Natural killer cell treated with Interleukin-12 subunit alpha and Interleukin-12 subunit beta and Interleukin-15 and Interleukin-18, amount 100 ng/mL, for 72 hours (primary cell): ENCODE measurements at regions not wholly inside any gene's neighbourhood (a gene's known extent, or its start where the extent isn't known, plus 50 kb on each side); places are given as distances from the start of the nearest gene placed in this dataset.

Source experiments
- ATAC-seq, 2 donors: fragments of 150-1000 bp; cut with Tn5 transposase in 1 of 2; sonication (Bioruptor Pico), chemical (Tn5 transposase) in 1 of 2; 2 replicates each; pipeline ENCODE4 v1.10.0; 2021
- DNase-seq: peaks from one replicate; pipeline ENCODE4 v3.0.0; 2022; ENCODE audit warnings: low spot score
- H3K27ac Mint-ChIP-seq, 2 donors: 1 replicate in 1 of 2; 2 replicates in 1 of 2; pipeline ENCODE4 v1.8.0; 2022; ENCODE audit warnings: mixed read lengths in 2 of 2, mild to moderate bottlenecking in 1 of 2, moderate library complexity in 1 of 2
- H3K27me3 Mint-ChIP-seq, 2 donors: 1 replicate in 1 of 2; 2 replicates in 1 of 2; pipeline ENCODE4 v1.8.0; 2022; ENCODE audit warnings: mixed read lengths in 2 of 2
- H3K36me3 Mint-ChIP-seq: one replicate; pipeline ENCODE4 v1.8.0; 2022; ENCODE audit warnings: mixed read lengths
- H3K4me1 Mint-ChIP-seq, 2 donors: 1 replicate in 1 of 2; 2 replicates in 1 of 2; pipeline ENCODE4 v1.8.0; 2022; ENCODE audit warnings: low read depth in 2 of 2, mixed read lengths in 2 of 2, mild to moderate bottlenecking in 1 of 2
- H3K4me3 Mint-ChIP-seq: one replicate; pipeline ENCODE4 v1.8.0; 2022; ENCODE audit warnings: mixed read lengths
- H3K9me3 Mint-ChIP-seq: 2 replicates; pipeline ENCODE4 v1.8.0; 2022; ENCODE audit warnings: mixed read lengths

- no peaks in the 10 kb centered on the region for H3K4me1 Mint-ChIP-seq
- no peak overlapping the region for H3K4me3 Mint-ChIP-seq
- peaks cover 8% of the 10 kb centered on the region for H3K9me3 Mint-ChIP-seq
- no peaks in the 10 kb centered on the region for H3K27me3 Mint-ChIP-seq
- ATAC-seq (no peak), DNase-seq (no peak)
- no peak overlapping the region for H3K27ac Mint-ChIP-seq
- peaks cover 4% of the 10 kb centered on the region for H3K36me3 Mint-ChIP-seq
Observed at GRCh38 chr4:65195002-65195401, 475.3 kb downstream of the EPHA5 start.

GRCh38 chr4:65193985-65194384 is 476.3 kb downstream of the EPHA5 start:
- DNase-seq (no peak), ATAC-seq (no peak)
- Mint-ChIP-seq H3K27me3 (no peaks in the 10 kb centered on the region), H3K4me3 (no peak overlapping the region), H3K4me1 (no peaks in the 10 kb centered on the region), H3K27ac (no peak overlapping the region), H3K36me3 (peaks cover 4% of the 10 kb centered on the region), H3K9me3 (peaks cover 8% of the 10 kb centered on the region)

GRCh38 chr4:65190780-65191179 is 479.5 kb downstream of the EPHA5 start:
- no peak overlapping the region for H3K4me3 Mint-ChIP-seq
- no peaks in the 10 kb centered on the region for H3K4me1 Mint-ChIP-seq
- ATAC-seq (no peak), DNase-seq (no peak)
- H3K36me3 Mint-ChIP-seq: peaks cover 6% of the 10 kb centered on the region
- H3K9me3 Mint-ChIP-seq: peaks cover 3% of the 10 kb centered on the region
- no peaks in the 10 kb centered on the region for H3K27me3 Mint-ChIP-seq
- no peak overlapping the region for H3K27ac Mint-ChIP-seq

GRCh38 chr4:65175585-65175984 is 494.7 kb downstream of the EPHA5 start:
- Mint-ChIP-seq H3K4me1 (no peaks in the 10 kb centered on the region), H3K36me3 (peaks cover 13% of the 10 kb centered on the region), H3K27ac (no peak overlapping the region), H3K9me3 (peaks cover 6% of the 10 kb centered on the region), H3K27me3 (no peaks in the 10 kb centered on the region), H3K4me3 (no peak overlapping the region)
- DNase-seq (no peak), ATAC-seq (no peak)

- no peak overlapping the region for H3K27ac Mint-ChIP-seq
- peaks cover 10% of the 10 kb centered on the region for H3K9me3 Mint-ChIP-seq
- H3K36me3 Mint-ChIP-seq: peaks cover 9% of the 10 kb centered on the region
- H3K4me3 Mint-ChIP-seq: no peak overlapping the region
- no peaks in the 10 kb centered on the region for H3K4me1 Mint-ChIP-seq
- no peak for DNase-seq
- H3K27me3 Mint-ChIP-seq: no peaks in the 10 kb centered on the region
- no peak for ATAC-seq
Observed at GRCh38 chr4:65170768-65171514, 499.3 kb downstream of the EPHA5 start.

- Mint-ChIP-seq H3K27me3 (no peaks in the 10 kb centered on the region), H3K36me3 (no peaks in the 10 kb centered on the region), H3K4me3 (no peak overlapping the region), H3K27ac (no peak overlapping the region), H3K9me3 (peaks cover 7% of the 10 kb centered on the region), H3K4me1 (no peaks in the 10 kb centered on the region)
- no peak for DNase-seq
- no peak for ATAC-seq
Observed at GRCh38 chr4:65167719-65168118, 502.6 kb downstream of the EPHA5 start.

GRCh38 chr4:65152205-65152604 is 518.1 kb downstream of the EPHA5 start:
- H3K4me3 Mint-ChIP-seq: no peak overlapping the region
- H3K27me3 Mint-ChIP-seq: no peaks in the 10 kb centered on the region
- peaks cover 8% of the 10 kb centered on the region for H3K9me3 Mint-ChIP-seq
- DNase-seq (no peak), ATAC-seq (no peak)
- no peak overlapping the region for H3K27ac Mint-ChIP-seq
- peaks cover 5% of the 10 kb centered on the region for H3K36me3 Mint-ChIP-seq
- no peaks in the 10 kb centered on the region for H3K4me1 Mint-ChIP-seq

GRCh38 chr4:65139998-65140397 is 530.3 kb downstream of the EPHA5 start:
- DNase-seq (no peak), ATAC-seq (no peak)
- Mint-ChIP-seq H3K27me3 (no peaks in the 10 kb centered on the region), H3K4me1 (no peaks in the 10 kb centered on the region), H3K27ac (no peak overlapping the region), H3K36me3 (peaks cover 7% of the 10 kb centered on the region), H3K4me3 (no peak overlapping the region), H3K9me3 (peaks cover 24% of the 10 kb centered on the region)

- H3K27ac Mint-ChIP-seq: no peak overlapping the region
- ATAC-seq (no peak), DNase-seq (no peak)
- no peaks in the 10 kb centered on the region for H3K4me1 Mint-ChIP-seq
- peaks cover 14% of the 10 kb centered on the region for H3K9me3 Mint-ChIP-seq
- no peaks in the 10 kb centered on the region for H3K27me3 Mint-ChIP-seq
- H3K36me3 Mint-ChIP-seq: no peaks in the 10 kb centered on the region
- no peak overlapping the region for H3K4me3 Mint-ChIP-seq
Observed at GRCh38 chr4:65126200-65126599, 544.1 kb downstream of the EPHA5 start.

GRCh38 chr4:65120287-65120686 is 550.0 kb downstream of the EPHA5 start:
- H3K4me1 Mint-ChIP-seq: no peaks in the 10 kb centered on the region
- no peak overlapping the region for H3K27ac Mint-ChIP-seq
- H3K4me3 Mint-ChIP-seq: no peak overlapping the region
- DNase-seq (no peak), ATAC-seq (no peak)
- peaks cover 7% of the 10 kb centered on the region for H3K36me3 Mint-ChIP-seq
- H3K27me3 Mint-ChIP-seq: no peaks in the 10 kb centered on the region
- peaks cover 24% of the 10 kb centered on the region for H3K9me3 Mint-ChIP-seq

GRCh38 chr4:65102419-65102818 is 567.9 kb downstream of the EPHA5 start:
- Mint-ChIP-seq H3K27ac (no peak overlapping the region), H3K9me3 (peaks cover 17% of the 10 kb centered on the region), H3K4me3 (no peak overlapping the region), H3K36me3 (peaks cover 3% of the 10 kb centered on the region), H3K4me1 (no peaks in the 10 kb centered on the region), H3K27me3 (no peaks in the 10 kb centered on the region)
- no peak for DNase-seq
- no peak for ATAC-seq

GRCh38 chr4:65096630-65097029 is 573.7 kb downstream of the EPHA5 start:
- H3K4me3 Mint-ChIP-seq: no peak overlapping the region
- no peak overlapping the region for H3K27ac Mint-ChIP-seq
- ATAC-seq (no peak), DNase-seq (no peak)
- H3K36me3 Mint-ChIP-seq: peaks cover 4% of the 10 kb centered on the region
- H3K27me3 Mint-ChIP-seq: no peaks in the 10 kb centered on the region
- H3K4me1 Mint-ChIP-seq: no peaks in the 10 kb centered on the region
- H3K9me3 Mint-ChIP-seq: peaks cover 9% of the 10 kb centered on the region

GRCh38 chr4:65089666-65090065 is 580.6 kb downstream of the EPHA5 start:
- Mint-ChIP-seq H3K36me3 (peaks cover 2% of the 10 kb centered on the region), H3K27ac (no peak overlapping the region), H3K4me1 (no peaks in the 10 kb centered on the region), H3K4me3 (no peak overlapping the region), H3K27me3 (no peaks in the 10 kb centered on the region), H3K9me3 (peaks cover 8% of the 10 kb centered on the region)
- DNase-seq (no peak), ATAC-seq (no peak)

- ATAC-seq (no peak), DNase-seq (no peak)
- Mint-ChIP-seq H3K27ac (no peak overlapping the region), H3K27me3 (no peaks in the 10 kb centered on the region), H3K4me3 (no peak overlapping the region), H3K4me1 (no peaks in the 10 kb centered on the region), H3K9me3 (peaks cover 11% of the 10 kb centered on the region), H3K36me3 (no peaks in the 10 kb centered on the region)
Observed at GRCh38 chr4:65083076-65083475, 587.2 kb downstream of the EPHA5 start.

- Mint-ChIP-seq H3K27me3 (no peaks in the 10 kb centered on the region), H3K27ac (no peak overlapping the region), H3K4me3 (no peak overlapping the region), H3K36me3 (no peaks in the 10 kb centered on the region), H3K9me3 (peaks cover 10% of the 10 kb centered on the region), H3K4me1 (no peaks in the 10 kb centered on the region)
- DNase-seq (no peak), ATAC-seq (no peak)
Observed at GRCh38 chr4:65071564-65071963, 598.7 kb downstream of the EPHA5 start.
